ENCODE measurements at regions not wholly inside any gene's neighbourhood (a gene's known extent, or its start where the extent isn't known, plus 50 kb on each side); places are given as distances from the start of the nearest gene placed in this dataset.

GRCh38 chr3:28191363-28191762, 50.1 kb upstream of the CMC1 start:
- Histone ChIP-seq H3K36me3 (no peaks in the 10 kb centered on the region), H3K4me3 (no peak overlapping the region), H3K4me1 (no peaks in the 10 kb centered on the region), H3K27me3 (no peaks in the 10 kb centered on the region), H3K9me3 (no peaks in the 10 kb centered on the region), H3K27ac (no peak overlapping the region)
- no peak for TF ChIP-seq CTCF (IDR thresholded peaks at IDR 0.05)
- no peak for TF ChIP-seq POLR2AphosphoS5 (IDR thresholded peaks at IDR 0.05)
- no peak for TF ChIP-seq EP300 (IDR thresholded peaks at IDR 0.05)
- no peak for TF ChIP-seq POLR2A (IDR thresholded peaks at IDR 0.05)
- 92 to 100% methylated on average over 2 of the region's 2 CpGs for WGBS, 2 donors (ENCODE audit: low coverage in 1 of 2)
- ATAC-seq, result no peak
